Activated T-helper 9 cell treated with anti-CD3 and anti-CD28 coated beads, Interleukin-2, amount 50 U/mL, for 16 hours (primary cell): ENCODE measurements at regions not wholly inside any gene's neighbourhood (a gene's known extent, or its start where the extent isn't known, plus 50 kb on each side); places are given as distances from the start of the nearest gene placed in this dataset.
"Not testable (repeated sequence)": the region's sequence is repeated elsewhere in the genome, so short reads cannot be mapped to it uniquely, and the experiment has no call there.

Source experiments
- DNase-seq: peaks from one replicate; pipeline ENCODE4 v3.0.0-alpha.2; 2020; ENCODE audit warnings: low read depth

- no peak for DNase-seq
Measured at GRCh38 chr1:169013821-169014220, 92.7 kb upstream of the ATP1B1 start.

GRCh38 chr1:169015464-169015863 is 91.0 kb upstream of the ATP1B1 start:
- DNase-seq: no peak

- no peak for DNase-seq
Measured at GRCh38 chr1:169018751-169019150, 87.7 kb upstream of the ATP1B1 start.

DNA sequence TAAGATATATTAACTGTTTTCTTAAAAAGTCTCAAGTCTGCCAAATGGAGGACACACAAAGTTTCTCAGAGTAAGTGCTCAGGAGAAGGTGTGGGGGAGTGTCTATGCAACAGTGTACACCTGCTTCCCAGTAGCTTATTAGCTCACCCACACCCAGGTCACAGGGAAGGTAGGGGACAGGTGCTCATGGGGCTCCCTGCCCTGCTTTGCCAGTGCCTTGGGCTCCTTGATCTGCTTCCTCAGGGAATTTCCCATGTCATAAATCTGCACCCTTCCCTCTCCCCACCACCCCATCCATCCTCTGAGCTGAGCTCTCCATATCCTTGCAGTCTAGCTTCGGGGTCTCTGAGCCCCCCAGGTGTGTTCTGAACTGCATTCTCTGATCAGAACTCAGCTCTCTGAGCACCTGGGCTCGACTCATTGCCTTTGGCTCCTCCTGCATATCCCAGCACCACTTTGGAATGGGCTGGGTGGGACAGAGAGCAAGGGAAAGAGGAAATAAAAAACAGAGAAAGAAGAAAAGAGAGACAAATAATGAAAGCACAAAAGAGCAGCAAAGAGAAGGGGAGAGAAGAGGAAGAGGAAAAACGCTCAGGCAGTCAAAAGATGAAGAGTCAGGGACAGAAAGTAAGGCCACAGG is 87.0 kb upstream of the ATP1B1 start:
- no peak for DNase-seq

DNA sequence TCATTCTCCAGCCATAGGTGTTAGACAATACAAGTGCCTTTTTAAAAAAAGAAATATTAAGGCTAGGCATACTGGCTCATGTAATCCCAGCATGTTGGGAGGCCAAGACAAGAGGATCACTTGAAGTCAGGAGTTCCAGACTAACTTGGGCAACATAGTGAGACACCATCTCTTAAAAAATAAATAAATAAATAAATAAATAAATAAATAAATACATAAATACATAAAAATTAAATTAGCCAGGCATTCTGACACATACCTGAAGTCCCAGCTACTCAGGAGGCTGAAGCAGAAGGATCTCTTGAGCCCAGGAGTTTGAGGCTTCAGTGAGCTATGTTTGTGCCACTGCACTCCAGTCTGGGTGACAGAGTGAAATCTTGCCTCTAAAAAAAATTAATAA is 85.8 kb upstream of the ATP1B1 start:
- DNase-seq: no peak

DNA sequence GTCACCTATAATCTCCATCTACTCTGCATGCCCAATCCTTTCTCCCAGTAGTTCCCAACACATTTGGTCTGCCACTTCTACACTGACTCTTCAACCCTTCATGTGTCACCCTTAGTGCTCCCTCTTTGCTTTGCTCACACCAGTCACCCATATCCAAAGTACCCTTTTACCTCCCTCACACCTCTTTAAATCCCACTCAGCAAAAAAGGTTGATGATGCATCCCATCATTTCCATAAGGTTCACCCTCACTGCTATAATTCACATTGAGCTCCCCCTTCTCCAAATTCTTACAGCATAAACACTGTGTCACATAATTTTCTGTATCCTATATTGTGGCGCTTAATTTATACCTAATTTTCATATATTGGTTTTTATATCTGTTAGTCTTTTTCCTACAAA is 83.8 kb upstream of the ATP1B1 start:
- DNase-seq: no peak

- no peak for DNase-seq
Measured at GRCh38 chr1:169024255-169024654, 82.2 kb upstream of the ATP1B1 start.

- no peak for DNase-seq
Measured at GRCh38 chr1:169024800-169025271, 81.7 kb upstream of the ATP1B1 start.

- DNase-seq: no peak
Measured at GRCh38 chr1:169025412-169025811, 81.1 kb upstream of the ATP1B1 start.

DNA sequence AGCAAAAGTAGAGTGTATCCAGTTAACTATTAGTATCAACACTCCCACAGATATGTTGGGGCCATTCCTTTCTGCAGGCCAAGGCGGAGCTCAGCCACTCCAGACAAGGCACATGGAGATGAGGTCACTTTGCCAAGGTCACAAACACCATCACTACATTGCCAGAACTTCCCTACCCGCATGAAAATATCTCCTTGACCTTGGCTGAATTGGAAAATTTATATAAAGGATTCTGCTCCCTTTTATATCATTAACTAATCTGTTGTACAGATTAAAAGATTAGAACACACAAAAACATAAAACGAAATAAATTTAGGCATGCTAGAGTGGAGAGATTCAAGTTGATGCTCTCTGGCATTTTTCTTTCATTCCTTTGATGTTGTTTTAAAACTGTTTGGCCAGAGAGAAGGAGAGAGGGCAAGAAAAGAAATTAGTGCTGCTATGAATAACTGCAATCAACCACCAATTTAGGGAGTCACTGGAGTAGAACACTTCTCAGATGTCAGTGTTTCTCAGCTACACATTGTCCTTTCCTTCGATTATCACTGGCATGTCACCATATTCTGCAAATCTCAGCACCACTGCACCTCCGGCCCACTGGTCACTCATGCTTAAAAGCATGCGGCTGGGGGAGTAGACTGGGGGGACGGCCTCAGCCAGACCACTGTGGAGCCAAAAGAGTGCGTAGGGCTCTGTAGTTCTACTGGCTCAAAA is 78.7 kb upstream of the ATP1B1 start:
- no peak for DNase-seq

- DNase-seq: no peak
Measured at GRCh38 chr1:169031566-169032224, 74.8 kb upstream of the ATP1B1 start.

GRCh38 chr1:169041366-169041765 is 65.1 kb upstream of the ATP1B1 start:
- DNase-seq: no peak

GRCh38 chr1:169042377-169042776 is 64.1 kb upstream of the ATP1B1 start:
- no peak for DNase-seq

GRCh38 chr1:169043823-169044222 is 62.7 kb upstream of the ATP1B1 start:
- DNase-seq: no peak

DNA sequence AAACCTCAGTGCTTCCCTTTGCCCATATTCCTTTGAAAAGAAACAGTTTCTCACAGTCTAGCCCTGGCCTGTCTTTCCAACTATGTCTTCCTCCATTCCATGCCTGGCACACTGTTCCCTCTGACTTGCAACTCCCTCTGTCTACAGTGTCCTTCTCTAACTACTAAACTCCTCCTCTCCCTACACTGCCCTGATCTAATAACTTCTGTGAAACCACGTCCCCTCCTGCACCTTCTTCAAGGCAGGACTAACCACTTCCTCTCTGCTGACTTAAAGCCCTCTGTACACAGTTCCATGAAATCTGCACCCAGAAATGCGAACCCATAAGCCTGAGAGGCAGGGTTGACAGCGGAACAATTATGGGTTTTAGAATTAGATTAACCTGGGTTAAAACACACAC is 62.2 kb upstream of the ATP1B1 start:
- no peak for DNase-seq

GRCh38 chr1:169044971-169045370 is 61.5 kb upstream of the ATP1B1 start:
- DNase-seq: no peak

- no peak for DNase-seq
Measured at GRCh38 chr1:169046671-169047070, 59.8 kb upstream of the ATP1B1 start.

DNA sequence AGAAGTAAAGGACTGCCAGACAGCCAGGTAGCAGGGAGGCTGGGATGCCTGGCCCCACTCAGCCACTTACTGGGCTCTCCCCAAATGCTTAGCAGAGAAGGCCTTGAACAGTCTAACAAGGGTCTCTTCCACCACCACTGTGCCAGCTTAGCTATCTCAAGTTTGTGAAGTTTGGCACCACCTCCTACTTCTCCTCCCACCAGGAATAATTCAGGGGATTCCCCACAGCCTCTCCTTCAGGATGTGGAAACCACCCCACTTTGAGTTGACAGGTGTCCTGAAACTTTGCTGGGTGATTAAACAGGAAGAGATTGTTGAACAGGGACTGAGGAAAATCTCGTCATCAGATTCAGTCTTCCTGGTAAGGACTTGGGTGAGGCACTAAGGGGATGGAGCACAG is 59.4 kb upstream of the ATP1B1 start:
- DNase-seq: no peak

GRCh38 chr1:169048043-169048442 is 58.4 kb upstream of the ATP1B1 start:
- DNase-seq: no peak

DNA sequence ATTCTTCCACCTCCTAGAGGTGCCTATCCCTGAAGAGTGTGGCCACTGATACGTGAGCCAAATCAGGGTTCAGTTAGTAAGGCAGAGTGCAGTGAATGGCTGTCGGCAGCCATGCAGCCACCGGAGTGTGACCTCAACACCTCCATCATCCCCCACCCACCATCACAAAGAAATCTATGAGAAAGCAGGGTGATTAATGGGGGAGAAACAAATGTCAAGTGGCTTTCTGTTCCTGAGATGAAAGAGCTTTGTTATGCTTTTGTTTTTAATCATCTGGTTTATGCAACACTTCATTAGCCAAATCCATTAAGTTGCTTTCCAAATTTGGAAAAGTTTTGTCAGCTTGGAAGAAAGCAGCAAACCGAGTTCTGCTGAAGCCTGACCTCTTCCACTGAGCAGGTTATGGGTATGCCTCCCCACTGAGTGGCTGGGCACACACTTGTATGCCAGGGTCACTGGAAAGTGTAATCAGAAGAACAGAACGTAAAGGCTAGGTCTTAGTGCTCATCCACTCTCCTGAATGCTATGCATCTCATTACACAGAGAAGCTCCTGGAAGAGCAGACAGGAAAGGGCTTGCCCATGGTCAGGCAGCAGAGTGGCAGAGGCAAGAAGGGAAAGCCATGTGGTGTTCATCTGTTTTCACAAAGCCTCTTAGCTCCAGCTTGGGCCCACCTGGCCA is 57.1 kb upstream of the ATP1B1 start:
- no peak for DNase-seq

DNA sequence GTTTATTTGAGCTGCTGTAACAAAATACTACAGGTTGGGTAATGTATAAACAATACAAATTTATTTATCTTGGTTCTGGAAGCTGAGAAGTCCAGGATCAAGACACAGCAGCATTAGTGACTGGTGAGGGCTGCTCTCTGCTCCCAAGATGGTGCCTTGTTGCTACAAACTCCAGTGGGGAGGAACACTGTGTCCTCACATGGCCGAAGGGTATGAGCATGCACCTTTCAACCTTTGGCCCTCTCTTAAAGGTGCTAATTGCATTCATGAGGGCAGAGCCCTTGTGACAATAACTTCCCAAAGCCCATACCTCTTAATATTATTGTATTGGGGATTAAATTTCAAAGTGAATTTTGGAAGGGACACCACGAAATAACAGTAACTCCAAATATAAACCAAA is 55.3 kb upstream of the ATP1B1 start:
- DNase-seq: no peak

DNA sequence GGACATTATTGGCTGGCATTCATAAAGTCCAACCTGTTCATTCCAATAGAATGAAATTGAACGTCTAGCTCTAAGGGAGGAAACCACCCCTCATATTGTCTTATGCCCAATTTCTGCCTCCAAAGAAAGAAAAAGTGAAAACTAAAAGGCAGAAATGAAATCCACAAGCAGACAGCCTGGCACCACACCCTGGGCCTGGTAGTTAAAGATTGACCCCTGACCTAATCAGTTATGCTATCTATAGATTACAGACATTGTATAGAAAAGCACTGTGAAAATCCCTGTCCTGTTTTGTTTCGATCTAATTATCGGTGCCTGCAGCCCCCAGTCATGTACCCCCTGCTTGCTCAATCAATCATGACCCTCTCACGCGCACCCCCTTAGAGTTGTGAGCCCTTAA is 54.3 kb upstream of the ATP1B1 start:
- not testable (repeated sequence) for DNase-seq

GRCh38 chr1:169052727-169053126 is 53.8 kb upstream of the ATP1B1 start:
- DNase-seq: no peak
